Activated CD4-positive, alpha-beta memory T cell treated with anti-CD3 and anti-CD28 coated beads for 36 hours (primary cell): ENCODE measurements at regions not wholly inside any gene's neighbourhood (a gene's known extent, or its start where the extent isn't known, plus 50 kb on each side); places are given as distances from the start of the nearest gene placed in this dataset.
A peak's percentile ranks its signal among the peaks of the same experiment; 100 is the strongest.
"Not testable (repeated sequence)": the region's sequence is repeated elsewhere in the genome, so short reads cannot be mapped to it uniquely, and the experiment has no call there.

ENCODE experiments used
- CTCF ChIA-PET: fragments of 350-600 bp; sonication (Branson Sonifier 250); formaldehyde crosslinking; loops from one replicate; lab custom pipeline; 2021; ENCODE audit warnings: antibody characterized with exemption, inconsistent platforms; lab: Charles Lee
- POLR2A ChIA-PET: fragments of 350-600 bp; sonication (Branson Sonifier 250); formaldehyde crosslinking; loops from one replicate; lab custom pipeline; 2021; ENCODE audit warnings: antibody characterized with exemption; lab: Charles Lee
- DNase-seq: peaks from one replicate; pipeline ENCODE4 v3.0.0-alpha.2; 2020
- H3K27ac Mint-ChIP-seq: one replicate; pipeline ENCODE4 v1.8.0; 2021; ENCODE audit warnings: mixed read lengths
- H3K27me3 Mint-ChIP-seq: one replicate; pipeline ENCODE4 v1.8.0; 2021; ENCODE audit warnings: mixed read lengths
- H3K36me3 Mint-ChIP-seq: one replicate; pipeline ENCODE4 v1.8.0; 2021; ENCODE audit warnings: mixed read lengths
- H3K4me1 Mint-ChIP-seq: one replicate; pipeline ENCODE4 v1.8.0; 2021; ENCODE audit warnings: low read depth, mixed read lengths
- H3K4me3 Mint-ChIP-seq: one replicate; pipeline ENCODE4 v1.8.0; 2021; ENCODE audit warnings: mild to moderate bottlenecking, mixed read lengths
- H3K9me3 Mint-ChIP-seq: one replicate; pipeline ENCODE4 v1.8.0; 2021; ENCODE audit warnings: mixed read lengths
- intact Hi-C: fragments of 100-400 bp; cut with micrococcal nuclease; formaldehyde crosslinking; loops from one replicate; pipeline ENCODE4 v1.15.1; 2023

- CTCF ChIA-PET = no interaction called here
- H3K4me3 Mint-ChIP-seq = no peak overlapping the region
- H3K27me3 Mint-ChIP-seq = no peaks in the 10 kb centered on the region
- H3K9me3 Mint-ChIP-seq = no peaks in the 10 kb centered on the region
- POLR2A ChIA-PET = no interaction called here
- no peak overlapping the region for H3K27ac Mint-ChIP-seq
- no peaks in the 10 kb centered on the region for H3K36me3 Mint-ChIP-seq
- no peaks in the 10 kb centered on the region for H3K4me1 Mint-ChIP-seq
- intact Hi-C loops = no loop called here
- DNase-seq = no peak
Observed at GRCh38 chr9:32180597-32180996, 203.8 kb upstream of the ACO1 start.

GRCh38 chr9:32200241-32200640 is 184.2 kb upstream of the ACO1 start:
- POLR2A ChIA-PET = no interaction called here
- intact Hi-C loops = no loop called here
- no peaks in the 10 kb centered on the region for H3K36me3 Mint-ChIP-seq
- no peaks in the 10 kb centered on the region for H3K9me3 Mint-ChIP-seq
- H3K27me3 Mint-ChIP-seq = no peaks in the 10 kb centered on the region
- DNase-seq = no peak
- H3K4me3 Mint-ChIP-seq = no peak overlapping the region
- no peaks in the 10 kb centered on the region for H3K4me1 Mint-ChIP-seq
- no peak overlapping the region for H3K27ac Mint-ChIP-seq
- CTCF ChIA-PET = no interaction called here

GRCh38 chr9:32200896-32201295 is 183.5 kb upstream of the ACO1 start:
- H3K4me3 Mint-ChIP-seq = no peak overlapping the region
- H3K27ac Mint-ChIP-seq = no peak overlapping the region
- no peaks in the 10 kb centered on the region for H3K27me3 Mint-ChIP-seq
- POLR2A ChIA-PET = no interaction called here
- no peaks in the 10 kb centered on the region for H3K4me1 Mint-ChIP-seq
- H3K36me3 Mint-ChIP-seq = no peaks in the 10 kb centered on the region
- intact Hi-C loops = no loop called here
- no peaks in the 10 kb centered on the region for H3K9me3 Mint-ChIP-seq
- DNase-seq = no peak
- CTCF ChIA-PET = no interaction called here

GRCh38 chr9:32209164-32209563 is 175.3 kb upstream of the ACO1 start:
- intact Hi-C loops, H3K36me3 Mint-ChIP-seq, H3K27ac Mint-ChIP-seq: not testable (repeated sequence)

GRCh38 chr9:32218100-32218767 is 166.2 kb upstream of the ACO1 start:
- Mint-ChIP-seq H3K4me1 (no peaks in the 10 kb centered on the region), H3K27me3 (no peaks in the 10 kb centered on the region), H3K4me3 (no peak overlapping the region), H3K36me3 (no peaks in the 10 kb centered on the region), H3K27ac (no peak overlapping the region), H3K9me3 (no peaks in the 10 kb centered on the region)
- CTCF ChIA-PET = no interaction called here
- intact Hi-C loops = no loop called here
- POLR2A ChIA-PET = no interaction called here
- no peak for DNase-seq

More at GRCh38 chr9:32209164-32209563, 175.3 kb upstream of the ACO1 start:
- H3K4me3 Mint-ChIP-seq, POLR2A ChIA-PET, DNase-seq, H3K4me1 Mint-ChIP-seq, CTCF ChIA-PET, H3K9me3 Mint-ChIP-seq, H3K27me3 Mint-ChIP-seq: not testable (repeated sequence)

GRCh38 chr9:32220750-32221149 is 163.7 kb upstream of the ACO1 start:
- Mint-ChIP-seq H3K36me3 (no peaks in the 10 kb centered on the region), H3K27me3 (no peaks in the 10 kb centered on the region), H3K9me3 (no peaks in the 10 kb centered on the region), H3K4me3 (no peak overlapping the region), H3K27ac (no peak overlapping the region), H3K4me1 (no peaks in the 10 kb centered on the region)
- no peak for DNase-seq
- POLR2A ChIA-PET = no interaction called here
- CTCF ChIA-PET = no interaction called here
- intact Hi-C loops = no loop called here

- peaks cover 2% of the 10 kb centered on the region for H3K27me3 Mint-ChIP-seq
- DNase-seq = no peak
- no peaks in the 10 kb centered on the region for H3K4me1 Mint-ChIP-seq
- no peaks in the 10 kb centered on the region for H3K9me3 Mint-ChIP-seq
- no peak overlapping the region for H3K27ac Mint-ChIP-seq
- CTCF ChIA-PET = no interaction called here
- no peaks in the 10 kb centered on the region for H3K36me3 Mint-ChIP-seq
- POLR2A ChIA-PET = no interaction called here
- no peak overlapping the region for H3K4me3 Mint-ChIP-seq
- intact Hi-C loops = no loop called here
Observed at GRCh38 chr9:32234451-32234850, 150.0 kb upstream of the ACO1 start.

- no peaks in the 10 kb centered on the region for H3K36me3 Mint-ChIP-seq
- no peak for DNase-seq
- H3K27me3 Mint-ChIP-seq = peaks cover 2% of the 10 kb centered on the region
- H3K4me3 Mint-ChIP-seq = no peak overlapping the region
- H3K4me1 Mint-ChIP-seq = no peaks in the 10 kb centered on the region
- ChIA-PET POLR2A (no interaction called here), CTCF (no interaction called here)
- H3K9me3 Mint-ChIP-seq = no peaks in the 10 kb centered on the region
- no peak overlapping the region for H3K27ac Mint-ChIP-seq
- intact Hi-C loops = no loop called here
Observed at GRCh38 chr9:32247168-32247567, 137.3 kb upstream of the ACO1 start.

- CTCF ChIA-PET = no interaction called here
- DNase-seq = no peak
- Mint-ChIP-seq H3K27ac (no peak overlapping the region), H3K27me3 (peaks cover 4% of the 10 kb centered on the region), H3K4me3 (no peak overlapping the region), H3K9me3 (no peaks in the 10 kb centered on the region), H3K36me3 (no peaks in the 10 kb centered on the region), H3K4me1 (no peaks in the 10 kb centered on the region)
- POLR2A ChIA-PET = no interaction called here
- intact Hi-C loops = no loop called here
Observed at GRCh38 chr9:32248189-32248712, 136.2 kb upstream of the ACO1 start.

- DNase-seq = peak; percentile 35
- no peak overlapping the region for H3K4me3 Mint-ChIP-seq
- intact Hi-C loops = loop anchor here (5.0 kb wide), 1 partner anchor 1129 kb away; no protein-coding TSS in a partner anchor
- CTCF ChIA-PET = interaction anchor here (0.7 to 2.6 kb wide), 6 partner anchors 8 to 1132 kb away, joined by 3 to 7 read pairs (median 4); no protein-coding TSS in a partner anchor
- POLR2A ChIA-PET = no interaction called here
- H3K9me3 Mint-ChIP-seq = no peaks in the 10 kb centered on the region
- H3K36me3 Mint-ChIP-seq = no peaks in the 10 kb centered on the region
- H3K4me1 Mint-ChIP-seq = no peaks in the 10 kb centered on the region
- H3K27me3 Mint-ChIP-seq = peaks cover 2% of the 10 kb centered on the region
- no peak overlapping the region for H3K27ac Mint-ChIP-seq
Observed at GRCh38 chr9:32251539-32251938, 132.9 kb upstream of the ACO1 start.

GRCh38 chr9:32253731-32254130 is 130.7 kb upstream of the ACO1 start:
- Mint-ChIP-seq H3K27me3 (peaks cover 6% of the 10 kb centered on the region), H3K4me3 (no peak overlapping the region), H3K36me3 (no peaks in the 10 kb centered on the region), H3K4me1 (no peaks in the 10 kb centered on the region), H3K9me3 (no peaks in the 10 kb centered on the region), H3K27ac (no peak overlapping the region)
- POLR2A ChIA-PET = no interaction called here
- CTCF ChIA-PET = no interaction called here
- intact Hi-C loops = loop anchor here (5.0 kb wide), 1 partner anchor 1131 kb away; no protein-coding TSS in a partner anchor
- no peak for DNase-seq

- Mint-ChIP-seq H3K36me3 (no peaks in the 10 kb centered on the region), H3K4me3 (no peak overlapping the region), H3K27me3 (peaks cover 6% of the 10 kb centered on the region), H3K9me3 (no peaks in the 10 kb centered on the region), H3K4me1 (no peaks in the 10 kb centered on the region), H3K27ac (no peak overlapping the region)
- ChIA-PET CTCF (no interaction called here), POLR2A (no interaction called here)
- no peak for DNase-seq
- intact Hi-C loops = no loop called here
Observed at GRCh38 chr9:32255026-32255425, 129.4 kb upstream of the ACO1 start.

- POLR2A ChIA-PET = no interaction called here
- intact Hi-C loops = no loop called here
- CTCF ChIA-PET = no interaction called here
- H3K4me1 Mint-ChIP-seq = no peaks in the 10 kb centered on the region
- no peak overlapping the region for H3K4me3 Mint-ChIP-seq
- DNase-seq = no peak
- H3K27me3 Mint-ChIP-seq = peaks cover 7% of the 10 kb centered on the region
- H3K27ac Mint-ChIP-seq = no peak overlapping the region
- no peaks in the 10 kb centered on the region for H3K36me3 Mint-ChIP-seq
- H3K9me3 Mint-ChIP-seq = no peaks in the 10 kb centered on the region
Observed at GRCh38 chr9:32258482-32258881, 126.0 kb upstream of the ACO1 start.
